Stomach (tissue), 4 donors: ENCODE measurements at regions not wholly inside any gene's neighbourhood (a gene's known extent, or its start where the extent isn't known, plus 50 kb on each side); places are given as distances from the start of the nearest gene placed in this dataset.

Experiments
- EP300 ChIP-seq: sonication (generic); formaldehyde crosslinking; IDR thresholded peaks from one replicate; pipeline ENCODE4 v1.6.1; 2017; ENCODE audit warnings: antibody characterized with exemption
- POLR2A ChIP-seq, 4 donors: fragments of 450-650 bp; IDR thresholded peaks; one replicate each; pipeline ENCODE4 v1.6.1; 2016; ENCODE audit warnings: antibody characterized with exemption in 4 of 4, control low read depth in 2 of 4, mild to moderate bottlenecking in 1 of 4, moderate library complexity in 1 of 4
- POLR2AphosphoS5 ChIP-seq, 3 donors: sonication (generic); formaldehyde crosslinking; IDR thresholded peaks; one replicate each; pipeline ENCODE4 v1.6.1; 2016; ENCODE audit warnings: antibody characterized with exemption in 3 of 3
- TF ChIP-seq, protein P1 (sequence below), 7 experiments: fragments of 450-650 bp in 4 of 7; fragments of 200-600 bp in 3 of 7; sonication (generic) in 3 of 7; IDR thresholded peaks; one replicate each; pipeline ENCODE4 v1.5.1; 2016 to 2019; ENCODE audit warnings: antibody characterized with exemption in 7 of 7, control low read depth in 2 of 7, mild to moderate bottlenecking in 1 of 7

DNA sequence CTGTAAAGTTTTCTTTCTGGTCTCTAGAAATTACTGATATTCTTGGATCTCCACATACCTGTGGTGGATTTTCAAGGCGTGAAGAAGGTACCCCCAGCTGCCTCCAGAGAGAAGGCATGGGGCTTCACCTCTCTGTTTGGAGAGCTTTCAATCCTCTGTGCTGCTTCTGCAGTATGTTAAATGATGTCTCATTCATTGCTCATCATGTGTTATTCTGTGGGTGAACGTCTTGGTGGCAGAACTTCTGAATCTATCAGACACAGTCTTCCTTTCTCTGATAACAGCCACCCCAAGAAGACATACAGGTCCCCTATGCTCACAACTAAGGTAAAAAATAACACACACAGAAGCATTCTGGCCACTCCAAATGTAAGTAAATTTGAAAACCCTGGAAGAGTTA is 221.3 kb upstream of the TMEM260 start:
- TF ChIP-seq POLR2A (IDR thresholded peaks at IDR 0.05), result no peak
- TF ChIP-seq, protein P1, sequence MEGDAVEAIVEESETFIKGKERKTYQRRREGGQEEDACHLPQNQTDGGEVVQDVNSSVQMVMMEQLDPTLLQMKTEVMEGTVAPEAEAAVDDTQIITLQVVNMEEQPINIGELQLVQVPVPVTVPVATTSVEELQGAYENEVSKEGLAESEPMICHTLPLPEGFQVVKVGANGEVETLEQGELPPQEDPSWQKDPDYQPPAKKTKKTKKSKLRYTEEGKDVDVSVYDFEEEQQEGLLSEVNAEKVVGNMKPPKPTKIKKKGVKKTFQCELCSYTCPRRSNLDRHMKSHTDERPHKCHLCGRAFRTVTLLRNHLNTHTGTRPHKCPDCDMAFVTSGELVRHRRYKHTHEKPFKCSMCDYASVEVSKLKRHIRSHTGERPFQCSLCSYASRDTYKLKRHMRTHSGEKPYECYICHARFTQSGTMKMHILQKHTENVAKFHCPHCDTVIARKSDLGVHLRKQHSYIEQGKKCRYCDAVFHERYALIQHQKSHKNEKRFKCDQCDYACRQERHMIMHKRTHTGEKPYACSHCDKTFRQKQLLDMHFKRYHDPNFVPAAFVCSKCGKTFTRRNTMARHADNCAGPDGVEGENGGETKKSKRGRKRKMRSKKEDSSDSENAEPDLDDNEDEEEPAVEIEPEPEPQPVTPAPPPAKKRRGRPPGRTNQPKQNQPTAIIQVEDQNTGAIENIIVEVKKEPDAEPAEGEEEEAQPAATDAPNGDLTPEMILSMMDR (IDR thresholded peaks at IDR 0.05), result no peak
- no peak for TF ChIP-seq EP300
- TF ChIP-seq POLR2AphosphoS5 (IDR thresholded peaks at IDR 0.05), result no peak
